Kidney epithelial cell (primary cell): ENCODE measurements at regions not wholly inside any gene's neighbourhood (a gene's known extent, or its start where the extent isn't known, plus 50 kb on each side); places are given as distances from the start of the nearest gene placed in this dataset.

Experiments used
- DNase-seq: peaks from one replicate; pipeline ENCODE4 v3.0.0-alpha.2; 2010; ENCODE audit warnings: low read depth
- H3K27me3 ChIP-seq: 2 replicates; pipeline ENCODE4 v1.6.0; 2011; ENCODE audit warnings: low read length; ENCODE audit not compliant: control insufficient read depth, insufficient read depth
- H3K36me3 ChIP-seq: 2 replicates; pipeline ENCODE4 v1.5.1; 2011; ENCODE audit warnings: low read length; ENCODE audit not compliant: control insufficient read depth, insufficient read depth
- H3K4me3 ChIP-seq: 2 replicates; pipeline ENCODE4 v1.5.1; 2011; ENCODE audit warnings: low read depth, mild to moderate bottlenecking, control low read depth, low read length
- TF ChIP-seq, protein P1 (sequence below): IDR thresholded peaks from 2 replicates; pipeline ENCODE4 v1.5.1; 2011; ENCODE audit warnings: mild to moderate bottlenecking, moderate library complexity, low read length, control low read depth, inconsistent platforms; ENCODE audit not compliant: insufficient read depth, poor library complexity, severe bottlenecking

- H3K27me3 ChIP-seq = no peaks in the 10 kb centered on the region
- DNase-seq = no peak
- TF ChIP-seq, protein P1, sequence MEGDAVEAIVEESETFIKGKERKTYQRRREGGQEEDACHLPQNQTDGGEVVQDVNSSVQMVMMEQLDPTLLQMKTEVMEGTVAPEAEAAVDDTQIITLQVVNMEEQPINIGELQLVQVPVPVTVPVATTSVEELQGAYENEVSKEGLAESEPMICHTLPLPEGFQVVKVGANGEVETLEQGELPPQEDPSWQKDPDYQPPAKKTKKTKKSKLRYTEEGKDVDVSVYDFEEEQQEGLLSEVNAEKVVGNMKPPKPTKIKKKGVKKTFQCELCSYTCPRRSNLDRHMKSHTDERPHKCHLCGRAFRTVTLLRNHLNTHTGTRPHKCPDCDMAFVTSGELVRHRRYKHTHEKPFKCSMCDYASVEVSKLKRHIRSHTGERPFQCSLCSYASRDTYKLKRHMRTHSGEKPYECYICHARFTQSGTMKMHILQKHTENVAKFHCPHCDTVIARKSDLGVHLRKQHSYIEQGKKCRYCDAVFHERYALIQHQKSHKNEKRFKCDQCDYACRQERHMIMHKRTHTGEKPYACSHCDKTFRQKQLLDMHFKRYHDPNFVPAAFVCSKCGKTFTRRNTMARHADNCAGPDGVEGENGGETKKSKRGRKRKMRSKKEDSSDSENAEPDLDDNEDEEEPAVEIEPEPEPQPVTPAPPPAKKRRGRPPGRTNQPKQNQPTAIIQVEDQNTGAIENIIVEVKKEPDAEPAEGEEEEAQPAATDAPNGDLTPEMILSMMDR = no peak
- H3K36me3 ChIP-seq = no peaks in the 10 kb centered on the region
- H3K4me3 ChIP-seq = no peak overlapping the region
Observed at GRCh38 chr11:122330279-122330965, 214.4 kb upstream of the BLID start.

- Histone ChIP-seq H3K36me3 (no peaks in the 10 kb centered on the region), H3K4me3 (no peak overlapping the region), H3K27me3 (no peaks in the 10 kb centered on the region)
- no peak for DNase-seq
- TF ChIP-seq, protein P1 = no peak
Observed at GRCh38 chr11:122327528-122327927, 211.5 kb upstream of the BLID start.

DNA sequence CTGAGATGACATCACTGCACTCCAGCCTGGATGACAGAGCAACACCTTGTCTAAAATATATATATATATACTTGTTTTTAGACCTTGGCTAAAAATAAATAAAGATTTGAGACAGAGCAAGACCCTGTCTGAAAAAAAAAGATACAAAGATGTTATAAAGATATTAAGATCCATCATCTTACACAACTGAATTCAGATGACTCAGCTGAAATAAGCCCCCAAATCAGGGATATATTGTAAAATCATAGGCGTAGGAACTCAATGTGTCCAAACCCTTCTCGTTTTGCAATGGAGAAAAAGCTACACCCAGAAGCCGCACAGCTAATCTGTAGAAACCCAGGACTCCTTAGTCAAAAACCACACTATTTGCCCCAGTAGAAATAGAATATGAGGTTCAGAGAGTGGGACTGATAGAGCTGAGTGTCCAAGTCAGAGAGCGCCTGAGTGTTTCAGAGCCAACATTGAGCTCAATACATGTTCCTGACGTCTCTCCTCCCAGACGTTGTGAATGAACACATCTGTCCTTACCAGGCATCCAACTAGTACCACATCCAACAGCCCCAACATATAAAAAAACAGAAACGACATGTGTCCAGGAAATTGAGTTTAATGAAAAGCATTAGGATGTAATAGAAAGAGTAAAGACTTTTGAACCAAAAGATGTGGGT lies 207.9 kb upstream of the BLID start:
- H3K4me3 ChIP-seq = no peak overlapping the region
- no peaks in the 10 kb centered on the region for H3K27me3 ChIP-seq
- TF ChIP-seq, protein P1 = no peak
- DNase-seq = no peak
- H3K36me3 ChIP-seq = no peaks in the 10 kb centered on the region

DNA sequence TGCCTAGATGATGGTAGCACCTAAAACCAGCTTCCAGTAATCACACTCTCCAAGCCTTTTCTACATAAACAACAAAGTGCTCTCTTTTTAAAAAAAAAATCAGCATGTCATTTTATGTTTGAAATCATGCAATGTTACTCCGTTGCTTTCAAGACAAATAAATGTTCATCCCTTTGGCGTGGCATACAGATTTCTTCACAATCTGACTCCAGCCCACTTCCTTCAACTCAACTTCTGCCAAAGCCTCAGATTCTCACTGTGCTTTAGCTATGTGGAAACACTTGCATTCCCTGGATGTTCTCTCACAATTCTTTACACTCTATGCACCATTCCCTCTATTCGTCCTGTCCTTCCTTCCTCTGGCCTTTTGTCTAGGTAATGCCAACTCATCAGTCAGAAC lies 206.3 kb upstream of the BLID start:
- Histone ChIP-seq H3K4me3 (no peak overlapping the region), H3K36me3 (no peaks in the 10 kb centered on the region), H3K27me3 (no peaks in the 10 kb centered on the region)
- no peak for DNase-seq
- TF ChIP-seq, protein P1 = no peak

GRCh38 chr11:122320671-122321070 lies 204.7 kb upstream of the BLID start:
- no peak for DNase-seq
- no peaks in the 10 kb centered on the region for H3K36me3 ChIP-seq
- TF ChIP-seq, protein P1 = no peak
- H3K27me3 ChIP-seq = no peaks in the 10 kb centered on the region
- H3K4me3 ChIP-seq = no peak overlapping the region
